OCI-LY7 (cell line): ENCODE measurements at regions not wholly inside any gene's neighbourhood (a gene's known extent, or its start where the extent isn't known, plus 50 kb on each side); places are given as distances from the start of the nearest gene placed in this dataset.

ENCODE experiments used
- BruUV-seq: library from RNA; stranded (reverse); fragments of 400-500 nt; replicated peaks from 2 replicates; lab custom pipeline; 2021; lab: Mats Ljungman, UMichigan
- CTCF ChIA-PET: fragments of 300-600 bp; sonication (Branson Sonifier 250); formaldehyde crosslinking; loops from one replicate; lab custom pipeline; 2022; ENCODE audit warnings: antibody characterized with exemption; ENCODE audit not compliant: unreplicated experiment; lab: Charles Lee
- POLR2A ChIA-PET: fragments of 300-600 bp; sonication (Branson Sonifier 250); formaldehyde crosslinking; loops from one replicate; lab custom pipeline; 2022; ENCODE audit warnings: antibody characterized with exemption; lab: Charles Lee
- DNase-seq: peaks from one replicate; pipeline ENCODE4 v3.0.0-alpha.2; 2015; ENCODE audit warnings: low spot score
- H2AFZ ChIP-seq: fragments of 200-600 bp; sonication (generic), shearing (Covaris generic); 2 replicates; pipeline ENCODE4 v1.6.1; 2014; ENCODE audit warnings: mild to moderate bottlenecking, antibody characterized with exemption, low read length, moderate library complexity
- H3K27ac ChIP-seq: fragments of 200-600 bp; sonication (generic); 2 replicates; pipeline ENCODE4 v1.5.1; 2014; ENCODE audit warnings: mixed run types, low read depth, mild to moderate bottlenecking, moderate library complexity, low read length, inconsistent platforms; ENCODE audit not compliant: poor library complexity, severe bottlenecking
- H3K36me3 ChIP-seq: fragments of 200-600 bp; sonication (generic); 2 replicates; pipeline ENCODE4 v1.6.1; 2014; ENCODE audit warnings: mild to moderate bottlenecking, antibody characterized with exemption, low read length, moderate library complexity, mixed read lengths; ENCODE audit not compliant: insufficient read depth
- H3K4me1 ChIP-seq: fragments of 200-600 bp; sonication (generic); 2 replicates; pipeline ENCODE4 v1.5.1; 2014; ENCODE audit warnings: mild to moderate bottlenecking, low read length; ENCODE audit not compliant: insufficient read depth, poor library complexity, severe bottlenecking
- H3K4me2 ChIP-seq: fragments of 200-600 bp; sonication (generic); 2 replicates; pipeline ENCODE4 v1.6.1; 2014; ENCODE audit warnings: mild to moderate bottlenecking, low read length
- H3K4me3 ChIP-seq: fragments of 200-600 bp; sonication (generic); 2 replicates; pipeline ENCODE4 v1.5.1; 2014; ENCODE audit warnings: mild to moderate bottlenecking, low read depth, low read length; ENCODE audit not compliant: poor library complexity, severe bottlenecking
- H3K79me2 ChIP-seq: fragments of 200-600 bp; sonication (generic); 2 replicates; pipeline ENCODE4 v1.6.1; 2016; ENCODE audit warnings: low read depth, mild to moderate bottlenecking, low read length, moderate library complexity, mixed read lengths; ENCODE audit not compliant: insufficient read depth
- H3K9me2 ChIP-seq: fragments of 200-600 bp; sonication (generic); 2 replicates; pipeline ENCODE4 v1.6.1; 2016; ENCODE audit warnings: mild to moderate bottlenecking, low read length, mixed read lengths; ENCODE audit not compliant: insufficient read depth
- H3K9me3 ChIP-seq: fragments of 200-600 bp; sonication (generic); 2 replicates; pipeline ENCODE4 v1.6.1; 2014; ENCODE audit warnings: mild to moderate bottlenecking, mixed run types, low read length, mixed read lengths
- H4K20me1 ChIP-seq: fragments of 200-600 bp; sonication (generic); 2 replicates; pipeline ENCODE4 v1.6.1; 2014; ENCODE audit warnings: mild to moderate bottlenecking, antibody characterized with exemption, low read length, moderate library complexity, mixed read lengths; ENCODE audit not compliant: insufficient read depth
- EZH2phosphoT487 ChIP-seq: fragments of 200-600 bp; sonication (generic); IDR thresholded peaks from 2 replicates; pipeline ENCODE4 v1.6.1; 2018; ENCODE audit warnings: low read depth, borderline replicate concordance, mild to moderate bottlenecking, mixed run types, antibody characterized with exemption, low read length, moderate library complexity, mixed read lengths
- intact Hi-C: fragments of 100-400 bp; cut with micrococcal nuclease; formaldehyde crosslinking; loops from one replicate; pipeline ENCODE4 v1.10.0; 2022; ENCODE audit not compliant: unreplicated experiment
- TF ChIP-seq, protein P1 (sequence below): fragments of 200-600 bp; sonication (generic); conservative IDR thresholded peaks from 2 replicates; pipeline ENCODE4 v1.5.1; 2014; ENCODE audit warnings: mild to moderate bottlenecking, antibody characterized with exemption, low read length, moderate library complexity, mixed read lengths

DNA sequence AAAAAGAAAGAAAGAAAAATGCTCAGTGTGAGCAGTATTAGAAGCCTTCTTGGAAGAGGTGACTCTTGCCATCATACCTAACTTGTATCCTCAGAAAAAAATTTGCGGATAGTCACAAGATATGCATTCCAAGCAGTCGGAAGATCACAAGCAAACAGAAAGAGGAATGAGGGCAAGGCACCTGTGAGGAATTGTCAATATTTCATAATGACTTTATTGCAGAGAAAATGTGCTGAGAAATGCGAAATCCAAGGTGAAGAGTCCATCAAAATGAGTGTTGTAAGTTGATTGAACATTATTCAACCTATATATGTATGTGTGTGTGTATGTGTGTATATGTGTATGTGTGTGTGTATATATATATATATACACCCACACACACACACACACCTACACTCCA, 1624.7 kb upstream of the LRRTM3 start:
- no TSS peak for BruUV-seq
- POLR2A ChIA-PET = no interaction called here

DNA sequence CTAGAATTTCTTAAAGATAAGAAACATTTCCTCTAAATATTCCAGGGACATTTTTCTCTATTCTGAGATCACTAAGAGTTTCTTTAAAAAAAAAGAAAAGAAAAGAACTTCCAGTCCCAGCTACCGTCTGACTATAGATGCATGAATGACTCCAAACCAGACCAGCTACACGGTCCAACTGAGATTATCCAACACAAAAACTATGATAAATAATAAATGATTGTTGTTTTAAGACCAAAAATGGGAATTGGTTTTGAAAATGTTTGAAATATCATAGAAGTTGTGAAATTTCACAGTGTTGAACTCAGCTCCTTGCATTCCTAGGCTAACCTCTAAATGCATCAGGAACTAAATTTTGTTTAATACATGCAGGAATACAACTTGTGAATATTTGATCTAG, 1619.6 kb upstream of the LRRTM3 start:
- H3K4me2 ChIP-seq = no peak overlapping the region

More for the DNA sequence above, 1624.7 kb upstream of the LRRTM3 start:
- H3K9me3 ChIP-seq = no peaks in the 10 kb centered on the region
- intact Hi-C loops = no loop called here
- no peaks in the 10 kb centered on the region for H3K9me2 ChIP-seq
- H3K4me3 ChIP-seq = no peak overlapping the region
- H3K36me3 ChIP-seq = no peaks in the 10 kb centered on the region
- no peak overlapping the region for H3K4me2 ChIP-seq
- H3K79me2 ChIP-seq = no peaks in the 10 kb centered on the region
- no peak for DNase-seq
- no peaks in the 10 kb centered on the region for H4K20me1 ChIP-seq
- H3K4me1 ChIP-seq = no peaks in the 10 kb centered on the region
- CTCF ChIA-PET = no interaction called here
- TF ChIP-seq EZH2phosphoT487 = no peak
- TF ChIP-seq, protein P1, sequence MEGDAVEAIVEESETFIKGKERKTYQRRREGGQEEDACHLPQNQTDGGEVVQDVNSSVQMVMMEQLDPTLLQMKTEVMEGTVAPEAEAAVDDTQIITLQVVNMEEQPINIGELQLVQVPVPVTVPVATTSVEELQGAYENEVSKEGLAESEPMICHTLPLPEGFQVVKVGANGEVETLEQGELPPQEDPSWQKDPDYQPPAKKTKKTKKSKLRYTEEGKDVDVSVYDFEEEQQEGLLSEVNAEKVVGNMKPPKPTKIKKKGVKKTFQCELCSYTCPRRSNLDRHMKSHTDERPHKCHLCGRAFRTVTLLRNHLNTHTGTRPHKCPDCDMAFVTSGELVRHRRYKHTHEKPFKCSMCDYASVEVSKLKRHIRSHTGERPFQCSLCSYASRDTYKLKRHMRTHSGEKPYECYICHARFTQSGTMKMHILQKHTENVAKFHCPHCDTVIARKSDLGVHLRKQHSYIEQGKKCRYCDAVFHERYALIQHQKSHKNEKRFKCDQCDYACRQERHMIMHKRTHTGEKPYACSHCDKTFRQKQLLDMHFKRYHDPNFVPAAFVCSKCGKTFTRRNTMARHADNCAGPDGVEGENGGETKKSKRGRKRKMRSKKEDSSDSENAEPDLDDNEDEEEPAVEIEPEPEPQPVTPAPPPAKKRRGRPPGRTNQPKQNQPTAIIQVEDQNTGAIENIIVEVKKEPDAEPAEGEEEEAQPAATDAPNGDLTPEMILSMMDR = no peak
- H3K27ac ChIP-seq = no peak overlapping the region
- no peak overlapping the region for H2AFZ ChIP-seq

DNA sequence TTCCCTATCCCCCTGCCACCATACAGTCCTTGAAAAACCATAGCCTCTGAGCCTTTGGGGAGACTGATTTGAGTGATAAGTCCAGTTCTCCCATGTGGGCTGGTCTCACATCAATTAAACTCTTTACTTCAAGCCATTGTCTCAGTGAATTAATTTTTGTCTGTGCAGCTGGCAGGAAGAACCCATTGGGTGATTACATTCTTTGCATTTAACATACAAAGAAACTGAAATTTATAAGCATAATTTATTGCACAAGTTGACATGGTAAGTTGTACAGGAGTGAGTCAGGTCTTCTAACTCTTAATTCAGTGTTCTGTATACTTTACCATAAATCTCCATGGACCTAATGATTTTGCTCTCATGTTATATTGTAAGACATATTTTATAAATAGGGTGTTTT, 1613.0 kb upstream of the LRRTM3 start:
- POLR2A ChIA-PET = interaction anchor here (0.7 kb wide), 1 partner anchor 11 kb away, joined by 6 read pairs; no protein-coding TSS in a partner anchor

More for the DNA sequence above, 1619.6 kb upstream of the LRRTM3 start:
- no peaks in the 10 kb centered on the region for H3K9me2 ChIP-seq
- no peaks in the 10 kb centered on the region for H3K4me1 ChIP-seq
- no peak overlapping the region for H3K27ac ChIP-seq
- no TSS peak for BruUV-seq
- CTCF ChIA-PET = no interaction called here
- H3K9me3 ChIP-seq = no peaks in the 10 kb centered on the region
- H3K4me3 ChIP-seq = no peak overlapping the region
- intact Hi-C loops = no loop called here
- POLR2A ChIA-PET = interaction anchor here (0.6 to 1.2 kb wide), 4 partner anchors 12 to 1298 kb away, joined by 3 to 5 read pairs (median 3); no protein-coding TSS in a partner anchor
- no peak overlapping the region for H2AFZ ChIP-seq
- H3K36me3 ChIP-seq = no peaks in the 10 kb centered on the region
- TF ChIP-seq EZH2phosphoT487 = no peak
- TF ChIP-seq, protein P1 = no peak
- no peaks in the 10 kb centered on the region for H3K79me2 ChIP-seq
- DNase-seq = no peak
- H4K20me1 ChIP-seq = no peaks in the 10 kb centered on the region

More for the DNA sequence above, 1613.0 kb upstream of the LRRTM3 start:
- no peaks in the 10 kb centered on the region for H3K79me2 ChIP-seq
- intact Hi-C loops = no loop called here
- no peak overlapping the region for H3K27ac ChIP-seq
- no peak for DNase-seq
- no peak overlapping the region for H3K4me2 ChIP-seq
- H4K20me1 ChIP-seq = no peaks in the 10 kb centered on the region
- H3K9me3 ChIP-seq = no peaks in the 10 kb centered on the region
- no peak overlapping the region for H3K4me3 ChIP-seq
- BruUV-seq = no TSS peak
- no peaks in the 10 kb centered on the region for H3K9me2 ChIP-seq
- no peak for TF ChIP-seq EZH2phosphoT487
- TF ChIP-seq, protein P1 = no peak
- no peak overlapping the region for H2AFZ ChIP-seq
- CTCF ChIA-PET = no interaction called here
- H3K36me3 ChIP-seq = no peaks in the 10 kb centered on the region
- H3K4me1 ChIP-seq = no peaks in the 10 kb centered on the region
